ENCODE measurements at regions not wholly inside any gene's neighbourhood (a gene's known extent, or its start where the extent isn't known, plus 50 kb on each side); places are given as distances from the start of the nearest gene placed in this dataset.

DNA sequence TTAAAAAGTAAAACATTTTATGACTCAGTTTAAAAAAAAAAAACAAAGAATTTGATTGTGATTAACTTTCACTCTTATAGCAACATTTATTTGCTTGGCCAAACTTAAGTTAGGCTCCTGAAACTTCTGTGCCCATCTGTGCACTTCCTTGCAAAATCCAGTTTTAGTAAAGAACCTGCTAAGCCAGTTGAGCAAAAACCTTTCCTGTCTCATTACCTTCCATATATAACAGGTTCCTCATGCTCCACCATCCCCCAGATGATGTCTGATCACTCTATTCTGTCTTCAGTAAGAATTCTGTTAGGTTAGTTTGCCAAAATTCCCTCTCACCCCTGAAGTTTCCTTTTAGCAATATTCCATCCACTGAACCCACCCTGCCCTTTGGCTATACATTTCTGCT, 1200.5 kb downstream of the C4orf33 start:
- H3K27ac ChIP-seq (ENCODE audit: low read depth in 1 of 2, low read length in 1 of 2) = no peak overlapping the region
- no peaks in the 10 kb centered on the region for H3K36me3 ChIP-seq (ENCODE audit: control insufficient read depth in 2 of 2, insufficient read depth in 2 of 2, low read length in 1 of 2)
- no peaks in the 10 kb centered on the region for H3K9me3 ChIP-seq (ENCODE audit: control insufficient read depth in 2 of 2, insufficient read depth in 1 of 2, low read length in 1 of 2)
- H3K4me1 ChIP-seq (ENCODE audit: control insufficient read depth in 2 of 2, insufficient read depth in 2 of 2, low read length in 2 of 2) = no peaks in the 10 kb centered on the region
- H3K4me3 ChIP-seq (ENCODE audit: low read length in 2 of 2) = no peak overlapping the region
- no peak for DNase-seq (ENCODE audit: low read depth in 6 of 9, low spot score in 9 of 9)
- no peaks in the 10 kb centered on the region for H3K27me3 ChIP-seq (ENCODE audit: control insufficient read depth in 2 of 2, insufficient read depth in 1 of 2, low read length in 1 of 2)

DNA sequence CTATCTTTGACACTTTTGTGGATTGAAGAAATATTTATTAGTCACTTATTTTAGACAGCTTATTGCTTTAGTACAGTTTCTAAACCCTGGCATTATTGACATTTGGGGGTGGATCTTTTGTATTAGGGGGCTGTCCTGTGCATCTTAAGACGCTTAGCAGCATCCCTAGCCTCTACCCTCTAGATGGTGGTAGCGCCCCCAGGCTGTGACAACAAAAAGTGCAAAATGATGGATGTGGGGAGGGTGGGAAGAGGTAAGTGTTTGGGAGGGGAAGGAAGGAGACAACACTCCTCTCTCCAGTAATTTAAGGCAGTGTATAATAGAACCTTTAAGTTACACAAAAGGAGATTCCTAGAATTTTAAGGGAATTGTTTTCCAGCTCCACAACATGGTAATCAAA, 1210.6 kb downstream of the C4orf33 start:
- peaks cover 0 to 3% of the 10 kb centered on the region in 2 donors for H3K9me3 ChIP-seq (ENCODE audit: control insufficient read depth in 2 of 2, insufficient read depth in 1 of 2, low read length in 1 of 2)
- H3K27ac ChIP-seq (ENCODE audit: low read depth in 1 of 2, low read length in 1 of 2) = no peak overlapping the region
- no peak overlapping the region for H3K4me3 ChIP-seq (ENCODE audit: low read length in 2 of 2)
- DNase-seq (ENCODE audit: low read depth in 6 of 9, low spot score in 9 of 9) = no peak
- H3K27me3 ChIP-seq (ENCODE audit: control insufficient read depth in 2 of 2, insufficient read depth in 1 of 2, low read length in 1 of 2) = no peaks in the 10 kb centered on the region
- 68% methylated on average over 2 of the region's 2 CpGs for WGBS
- H3K4me1 ChIP-seq (ENCODE audit: control insufficient read depth in 2 of 2, insufficient read depth in 2 of 2, low read length in 2 of 2) = no peaks in the 10 kb centered on the region
- H3K36me3 ChIP-seq (ENCODE audit: control insufficient read depth in 2 of 2, insufficient read depth in 2 of 2, low read length in 1 of 2) = no peaks in the 10 kb centered on the region

DNA sequence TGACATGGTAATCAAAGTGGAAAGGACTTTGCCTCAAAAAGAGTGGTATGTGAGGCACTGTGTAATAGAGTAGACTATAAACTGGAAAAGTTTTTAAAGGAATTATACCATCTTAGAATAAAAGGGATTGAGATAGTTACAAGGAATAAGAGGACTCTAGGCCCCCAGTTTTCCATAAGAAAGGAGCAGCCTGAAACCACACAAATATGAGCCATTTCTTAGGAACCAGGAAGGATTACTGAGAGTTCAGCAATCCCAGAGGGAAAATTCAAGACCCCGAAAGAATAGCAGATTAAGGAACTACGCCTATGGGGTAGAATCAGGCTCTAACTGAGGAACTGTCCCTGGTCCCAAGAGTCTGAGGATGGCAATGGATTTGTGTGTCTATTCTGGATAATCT, 1213.3 kb downstream of the C4orf33 start:
- Histone ChIP-seq H3K27me3 (ENCODE audit: control insufficient read depth in 2 of 2, insufficient read depth in 1 of 2, low read length in 1 of 2) (no peaks in the 10 kb centered on the region), H3K4me3 (ENCODE audit: low read length in 2 of 2) (no peak overlapping the region), H3K36me3 (ENCODE audit: control insufficient read depth in 2 of 2, insufficient read depth in 2 of 2, low read length in 1 of 2) (no peaks in the 10 kb centered on the region), H3K27ac (ENCODE audit: low read depth in 1 of 2, low read length in 1 of 2) (no peak overlapping the region), H3K9me3 (ENCODE audit: control insufficient read depth in 2 of 2, insufficient read depth in 1 of 2, low read length in 1 of 2) (peaks cover 0 to 3% of the 10 kb centered on the region in 2 donors), H3K4me1 (ENCODE audit: control insufficient read depth in 2 of 2, insufficient read depth in 2 of 2, low read length in 2 of 2) (no peaks in the 10 kb centered on the region)
- DNase-seq (ENCODE audit: low read depth in 6 of 9, low spot score in 9 of 9) = no peak
- 96% methylated on average over 2 of the region's 2 CpGs for WGBS

DNA sequence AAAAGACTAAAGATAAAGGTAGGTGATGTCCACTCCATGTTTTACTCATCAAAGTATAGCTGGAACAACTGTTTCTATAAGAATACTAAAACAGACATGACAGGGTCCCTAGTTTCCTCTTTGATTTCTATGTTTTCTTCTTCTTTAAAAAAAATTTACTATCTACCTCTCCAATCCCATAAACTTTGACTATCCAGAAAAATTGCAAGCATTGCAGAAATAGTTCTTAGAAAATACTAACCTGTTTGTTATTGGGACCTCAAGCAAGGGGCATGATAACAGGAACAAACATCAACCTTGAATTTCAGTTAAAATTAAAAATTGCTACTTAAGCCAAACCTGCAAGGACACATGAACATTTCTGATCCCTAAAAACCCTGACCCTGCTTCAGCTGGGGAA, 1226.5 kb downstream of the C4orf33 start:
- no peaks in the 10 kb centered on the region for H3K27me3 ChIP-seq (ENCODE audit: control insufficient read depth in 2 of 2, insufficient read depth in 1 of 2, low read length in 1 of 2)
- no peak for DNase-seq (ENCODE audit: low read depth in 6 of 9, low spot score in 9 of 9)
- H3K4me1 ChIP-seq (ENCODE audit: control insufficient read depth in 2 of 2, insufficient read depth in 2 of 2, low read length in 2 of 2) = no peaks in the 10 kb centered on the region
- no peaks in the 10 kb centered on the region for H3K9me3 ChIP-seq (ENCODE audit: control insufficient read depth in 2 of 2, insufficient read depth in 1 of 2, low read length in 1 of 2)
- H3K27ac ChIP-seq (ENCODE audit: low read depth in 1 of 2, low read length in 1 of 2) = no peak overlapping the region
- H3K36me3 ChIP-seq (ENCODE audit: control insufficient read depth in 2 of 2, insufficient read depth in 2 of 2, low read length in 1 of 2) = no peaks in the 10 kb centered on the region
- H3K4me3 ChIP-seq (ENCODE audit: low read length in 2 of 2) = no peak overlapping the region

DNA sequence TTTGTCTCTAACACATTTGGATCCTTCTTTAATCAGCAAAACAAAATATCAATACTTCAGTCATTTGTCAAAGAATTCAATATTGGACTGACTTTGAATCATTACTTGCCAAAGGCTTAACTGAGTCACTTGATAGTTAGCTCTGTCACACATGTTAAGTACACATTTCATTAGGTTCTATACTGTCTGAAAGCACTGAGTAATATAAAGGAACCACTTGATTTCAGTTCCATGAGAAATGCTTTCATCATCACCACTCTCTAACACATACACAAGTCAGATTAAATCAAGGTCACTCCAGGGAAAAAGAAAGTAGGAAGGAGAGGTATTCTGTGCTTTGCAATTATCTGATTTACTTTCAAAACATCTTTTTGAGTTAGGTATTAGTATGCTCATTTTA, 1233.1 kb downstream of the C4orf33 start:
- no peaks in the 10 kb centered on the region for H3K9me3 ChIP-seq (ENCODE audit: control insufficient read depth in 2 of 2, insufficient read depth in 1 of 2, low read length in 1 of 2)

DNA sequence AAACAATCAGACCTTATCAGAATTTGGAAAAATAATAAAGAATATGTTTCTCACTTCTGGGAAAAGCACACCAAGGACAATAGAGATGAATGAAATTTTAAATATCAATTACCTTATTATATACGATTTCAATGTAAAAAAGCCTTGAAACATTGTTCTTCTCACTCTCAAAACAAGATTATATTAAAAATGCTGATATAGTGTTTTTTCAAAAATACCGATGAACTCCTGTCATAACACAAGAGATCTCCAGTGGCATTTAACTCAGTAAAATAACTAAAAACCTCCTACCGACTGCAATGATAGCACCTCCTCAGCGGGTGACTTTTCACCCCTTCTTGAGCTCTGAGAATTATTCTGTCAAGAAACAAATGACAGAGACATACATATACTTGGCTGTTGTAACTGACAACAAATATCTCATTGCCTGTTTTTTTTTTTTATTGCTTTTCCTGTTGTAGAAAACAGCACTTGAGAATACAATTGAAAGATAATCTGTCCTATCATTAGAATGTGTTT, 1237.3 kb downstream of the C4orf33 start:
- 93% methylated on average over 4 of the region's 4 CpGs for WGBS
- no peak for DNase-seq (ENCODE audit: low read depth in 6 of 9, low spot score in 9 of 9)

More for the DNA sequence above, 1233.1 kb downstream of the C4orf33 start:
- H3K4me3 ChIP-seq (ENCODE audit: low read length in 2 of 2) = no peak overlapping the region
- no peak overlapping the region for H3K27ac ChIP-seq (ENCODE audit: low read depth in 1 of 2, low read length in 1 of 2)
- H3K4me1 ChIP-seq (ENCODE audit: control insufficient read depth in 2 of 2, insufficient read depth in 2 of 2, low read length in 2 of 2) = no peaks in the 10 kb centered on the region
- no peaks in the 10 kb centered on the region for H3K27me3 ChIP-seq (ENCODE audit: control insufficient read depth in 2 of 2, insufficient read depth in 1 of 2, low read length in 1 of 2)
- no peaks in the 10 kb centered on the region for H3K36me3 ChIP-seq (ENCODE audit: control insufficient read depth in 2 of 2, insufficient read depth in 2 of 2, low read length in 1 of 2)
- no peak for DNase-seq (ENCODE audit: low read depth in 6 of 9, low spot score in 9 of 9)

DNA sequence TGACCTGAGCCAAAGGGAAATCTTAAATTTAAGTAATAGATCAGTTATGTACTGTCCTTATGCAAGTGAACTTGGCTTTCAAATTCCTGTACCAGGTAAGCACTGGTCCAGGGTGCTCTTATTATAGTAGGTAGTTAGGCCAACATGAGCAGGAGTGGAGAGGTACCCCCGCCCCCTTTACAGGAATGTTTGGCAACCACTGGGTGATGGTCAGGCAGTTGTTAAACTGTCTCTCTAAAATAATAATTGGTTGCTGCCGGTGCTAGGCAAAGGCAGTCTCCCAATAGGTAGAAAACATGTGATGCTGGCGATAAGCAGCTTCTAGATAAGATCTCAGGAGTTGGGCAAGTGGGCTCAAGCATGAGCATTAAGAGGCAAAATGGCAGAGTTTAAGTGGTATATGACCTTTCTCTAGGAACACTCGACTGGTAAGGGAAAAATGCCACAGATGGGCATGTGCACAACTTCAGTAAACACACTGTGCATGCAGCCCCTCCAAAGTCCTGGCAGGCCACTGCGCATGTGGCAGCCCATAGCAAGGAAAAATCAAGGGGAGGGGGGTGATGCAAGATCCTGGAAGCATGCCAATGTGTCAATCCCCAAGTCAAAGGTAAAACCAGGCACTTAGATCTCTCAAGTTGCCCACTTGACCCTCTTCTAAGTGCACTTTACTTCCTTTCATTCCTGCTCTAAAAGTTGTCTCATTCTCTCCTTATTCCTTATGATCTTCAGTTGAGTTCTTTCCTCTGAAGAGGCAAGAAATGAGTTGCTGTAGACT, 1239.7 kb downstream of the C4orf33 start:
- Histone ChIP-seq H3K36me3 (ENCODE audit: control insufficient read depth in 2 of 2, insufficient read depth in 2 of 2, low read length in 1 of 2) (no peaks in the 10 kb centered on the region), H3K9me3 (ENCODE audit: control insufficient read depth in 2 of 2, insufficient read depth in 1 of 2, low read length in 1 of 2) (no peaks in the 10 kb centered on the region)

More for the DNA sequence above, 1237.3 kb downstream of the C4orf33 start:
- H3K27ac ChIP-seq (ENCODE audit: low read depth in 1 of 2, low read length in 1 of 2) = no peak overlapping the region
- H3K4me1 ChIP-seq (ENCODE audit: control insufficient read depth in 2 of 2, insufficient read depth in 2 of 2, low read length in 2 of 2) = no peaks in the 10 kb centered on the region
- no peaks in the 10 kb centered on the region for H3K27me3 ChIP-seq (ENCODE audit: control insufficient read depth in 2 of 2, insufficient read depth in 1 of 2, low read length in 1 of 2)
- no peaks in the 10 kb centered on the region for H3K36me3 ChIP-seq (ENCODE audit: control insufficient read depth in 2 of 2, insufficient read depth in 2 of 2, low read length in 1 of 2)
- no peaks in the 10 kb centered on the region for H3K9me3 ChIP-seq (ENCODE audit: control insufficient read depth in 2 of 2, insufficient read depth in 1 of 2, low read length in 1 of 2)
- H3K4me3 ChIP-seq (ENCODE audit: low read length in 2 of 2) = no peak overlapping the region

DNA sequence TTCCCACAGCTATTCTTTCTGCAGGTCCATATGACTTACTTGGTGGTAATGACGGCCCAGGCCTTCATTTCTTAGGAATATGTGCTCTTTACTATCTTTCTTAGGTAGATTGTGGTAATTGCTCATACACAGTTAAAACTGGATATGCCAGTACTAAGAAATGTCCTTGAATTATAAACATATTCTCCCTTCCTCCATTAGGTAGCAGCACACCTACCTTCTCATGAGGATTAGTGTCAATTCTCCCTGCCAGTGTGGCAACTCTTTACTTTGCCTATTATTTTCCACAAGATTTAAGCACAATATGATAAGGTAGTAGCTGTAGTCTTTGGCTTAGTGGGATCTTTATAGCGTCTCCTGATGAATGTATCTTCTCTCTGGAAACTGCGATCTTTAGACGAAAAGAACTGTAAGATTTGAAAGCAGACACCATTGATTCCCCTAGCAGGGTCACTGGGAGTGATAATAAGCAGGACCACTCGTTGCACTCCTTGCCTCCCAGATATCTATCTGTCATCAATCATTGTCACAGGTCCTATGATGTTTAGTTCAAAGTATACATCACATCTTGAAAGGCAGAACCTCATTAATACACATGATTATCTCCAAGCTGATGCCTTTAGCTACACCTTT, 1240.7 kb downstream of the C4orf33 start:
- Histone ChIP-seq H3K4me1 (ENCODE audit: control insufficient read depth in 2 of 2, insufficient read depth in 2 of 2, low read length in 2 of 2) (no peaks in the 10 kb centered on the region), H3K9me3 (ENCODE audit: control insufficient read depth in 2 of 2, insufficient read depth in 1 of 2, low read length in 1 of 2) (no peaks in the 10 kb centered on the region), H3K36me3 (ENCODE audit: control insufficient read depth in 2 of 2, insufficient read depth in 2 of 2, low read length in 1 of 2) (no peaks in the 10 kb centered on the region), H3K4me3 (ENCODE audit: low read length in 2 of 2) (no peak overlapping the region), H3K27me3 (ENCODE audit: control insufficient read depth in 2 of 2, insufficient read depth in 1 of 2, low read length in 1 of 2) (no peaks in the 10 kb centered on the region), H3K27ac (ENCODE audit: low read depth in 1 of 2, low read length in 1 of 2) (no peak overlapping the region)
- peak in 3 of 9 donors; percentile 2 to 9 (median 6) for DNase-seq (ENCODE audit: low read depth in 6 of 9, low spot score in 9 of 9)
- WGBS = 74% methylated on average over 5 of the region's 5 CpGs

More for the DNA sequence above, 1239.7 kb downstream of the C4orf33 start:
- Histone ChIP-seq H3K4me3 (ENCODE audit: low read length in 2 of 2) (no peak overlapping the region), H3K4me1 (ENCODE audit: control insufficient read depth in 2 of 2, insufficient read depth in 2 of 2, low read length in 2 of 2) (no peaks in the 10 kb centered on the region), H3K27me3 (ENCODE audit: control insufficient read depth in 2 of 2, insufficient read depth in 1 of 2, low read length in 1 of 2) (no peaks in the 10 kb centered on the region), H3K27ac (ENCODE audit: low read depth in 1 of 2, low read length in 1 of 2) (no peak overlapping the region)
- WGBS = 87% methylated on average over 5 of the region's 5 CpGs
- DNase-seq (ENCODE audit: low read depth in 6 of 9, low spot score in 9 of 9) = no peak

DNA sequence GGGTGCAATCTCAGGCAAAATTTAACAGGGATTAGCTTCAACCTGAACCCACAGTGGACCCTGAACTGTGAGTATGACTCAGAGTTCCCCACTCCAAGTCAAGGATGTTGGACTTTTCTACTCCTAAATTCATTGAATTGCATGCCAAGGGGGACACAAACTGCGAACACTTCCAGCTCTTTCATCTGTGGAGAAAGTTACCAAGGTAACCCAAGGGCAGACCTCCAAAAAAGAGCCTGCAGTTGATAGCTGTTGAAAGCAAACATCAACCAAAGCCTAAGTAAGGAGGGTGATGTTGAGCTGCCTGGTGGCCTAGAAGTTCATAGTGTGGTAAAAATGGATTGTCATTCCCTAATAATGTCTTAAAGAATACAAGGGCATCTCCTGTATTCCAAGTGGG, 1242.9 kb downstream of the C4orf33 start:
- no peak for DNase-seq (ENCODE audit: low read depth in 6 of 9, low spot score in 9 of 9)
- Histone ChIP-seq H3K36me3 (ENCODE audit: control insufficient read depth in 2 of 2, insufficient read depth in 2 of 2, low read length in 1 of 2) (no peaks in the 10 kb centered on the region), H3K4me3 (ENCODE audit: low read length in 2 of 2) (no peak overlapping the region), H3K4me1 (ENCODE audit: control insufficient read depth in 2 of 2, insufficient read depth in 2 of 2, low read length in 2 of 2) (no peaks in the 10 kb centered on the region), H3K27me3 (ENCODE audit: control insufficient read depth in 2 of 2, insufficient read depth in 1 of 2, low read length in 1 of 2) (no peaks in the 10 kb centered on the region), H3K27ac (ENCODE audit: low read depth in 1 of 2, low read length in 1 of 2) (no peak overlapping the region), H3K9me3 (ENCODE audit: control insufficient read depth in 2 of 2, insufficient read depth in 1 of 2, low read length in 1 of 2) (no peaks in the 10 kb centered on the region)
- WGBS = 92% methylated on average over 1 of the region's 1 CpG
